Left forelimb (tissue), 1 donor: ENCODE measurements at regions not wholly inside any gene's neighbourhood (a gene's known extent, or its start where the extent isn't known, plus 50 kb on each side); places are given as distances from the start of the nearest gene placed in this dataset.
"Not testable (repeated sequence)": the region's sequence is repeated elsewhere in the genome, so short reads cannot be mapped to it uniquely, and the experiment has no call there.

Source experiments
- DNase-seq: peaks from one replicate; pipeline ENCODE4 v3.0.0-alpha.2; 2018; ENCODE audit warnings: low spot score

DNA sequence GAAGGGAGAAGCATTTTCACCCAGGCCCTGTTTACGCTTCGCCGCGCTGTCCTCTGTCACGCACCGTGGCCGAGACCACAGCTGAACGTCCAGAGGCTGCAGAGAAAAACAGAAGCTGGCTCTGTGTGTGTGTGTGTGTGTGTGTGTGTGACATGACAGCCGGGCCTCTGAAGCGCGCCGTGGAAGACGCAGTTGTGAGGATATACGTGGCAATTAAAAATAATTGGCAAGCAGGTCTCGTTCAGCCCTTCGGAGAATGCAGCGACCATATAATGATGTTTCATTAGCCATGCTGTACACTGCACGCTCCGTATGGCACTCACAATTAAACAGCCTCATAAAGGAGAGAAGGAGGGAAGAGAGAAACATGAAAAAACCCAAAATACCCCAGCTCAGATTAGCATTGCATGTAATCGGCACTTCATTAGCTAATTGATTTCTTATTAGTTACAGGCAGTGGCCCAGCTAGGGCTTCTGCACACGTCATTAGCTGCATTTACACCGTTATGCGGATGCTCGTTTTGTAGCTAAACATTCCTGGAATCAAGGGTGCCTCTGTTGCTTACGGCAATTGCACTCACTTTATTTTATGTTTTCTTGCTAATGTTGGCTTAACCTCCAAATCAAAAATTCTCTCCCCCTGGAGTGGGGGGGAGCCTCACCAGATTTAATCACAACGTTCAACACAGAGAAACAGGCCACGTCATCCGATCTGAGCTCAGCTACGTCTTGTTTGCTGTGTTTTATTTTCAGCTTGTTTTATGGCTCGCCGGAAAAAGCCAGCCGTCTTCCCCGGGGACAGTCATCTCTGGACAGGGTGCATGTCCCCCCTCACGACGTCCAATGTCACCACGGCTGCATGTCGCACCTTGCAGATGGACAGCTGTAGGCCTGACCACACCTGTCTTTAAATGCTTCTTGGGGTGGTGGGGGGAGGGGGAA, 74.6 kb upstream of the SHOX start:
- DNase-seq: no peak

DNA sequence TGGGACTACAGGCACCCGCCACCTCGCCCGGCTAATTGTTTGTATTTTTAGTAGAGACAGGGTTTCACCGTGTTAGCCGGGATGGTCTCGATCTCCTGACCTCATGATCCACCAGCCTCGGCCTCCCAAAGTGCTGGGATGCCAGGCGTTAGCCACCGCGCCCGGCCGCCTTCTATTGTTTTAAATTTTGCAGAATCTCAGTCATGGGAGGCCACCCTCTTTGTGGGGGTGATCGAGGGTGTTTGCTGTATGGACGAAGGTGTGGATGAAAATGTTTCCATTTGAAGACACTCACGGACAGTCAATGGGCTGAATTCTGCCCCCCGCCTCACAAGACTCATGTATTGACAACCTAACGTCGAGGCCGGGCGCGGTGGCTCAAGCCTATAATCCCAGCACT, 73.0 kb upstream of the SHOX start:
- DNase-seq: not testable (repeated sequence)

DNA sequence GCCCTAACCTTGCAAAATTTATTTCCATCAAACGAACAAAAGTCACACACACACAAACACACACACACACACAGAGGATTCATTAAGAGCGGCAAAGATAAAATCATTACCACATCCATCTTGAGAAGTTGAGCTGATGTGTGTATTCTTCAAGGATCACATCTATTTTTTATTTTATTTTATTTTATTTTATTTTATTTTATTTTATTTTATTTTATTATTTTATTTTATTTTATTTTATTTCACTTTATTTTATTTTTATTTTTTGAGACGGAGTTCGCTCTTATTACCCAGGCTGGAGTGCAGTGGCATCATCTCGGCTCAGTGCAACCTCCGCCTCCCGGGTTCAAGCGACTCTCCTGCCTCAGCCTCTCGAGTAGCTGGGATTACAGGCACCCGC, 71.3 kb upstream of the SHOX start:
- not testable (repeated sequence) for DNase-seq

DNA sequence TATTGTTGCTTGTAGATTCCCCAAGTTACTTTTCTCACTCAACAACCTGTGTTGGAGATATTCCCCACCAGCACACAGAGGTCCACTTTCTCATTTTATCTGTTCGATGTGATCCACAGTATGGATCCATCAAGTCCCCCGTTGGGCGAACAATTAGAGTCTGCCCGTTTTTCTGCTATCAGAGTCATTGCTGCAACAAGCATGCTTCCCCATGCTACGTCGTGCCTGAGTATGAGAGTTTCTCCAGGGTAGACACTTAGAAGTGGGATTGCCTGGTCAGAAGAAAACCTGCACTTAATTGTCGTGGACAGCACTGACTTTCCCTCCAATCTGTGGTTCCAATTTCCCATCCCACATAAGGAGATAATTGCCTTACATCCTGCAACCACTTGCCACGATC, 62.7 kb upstream of the SHOX start:
- DNase-seq: no peak

DNA sequence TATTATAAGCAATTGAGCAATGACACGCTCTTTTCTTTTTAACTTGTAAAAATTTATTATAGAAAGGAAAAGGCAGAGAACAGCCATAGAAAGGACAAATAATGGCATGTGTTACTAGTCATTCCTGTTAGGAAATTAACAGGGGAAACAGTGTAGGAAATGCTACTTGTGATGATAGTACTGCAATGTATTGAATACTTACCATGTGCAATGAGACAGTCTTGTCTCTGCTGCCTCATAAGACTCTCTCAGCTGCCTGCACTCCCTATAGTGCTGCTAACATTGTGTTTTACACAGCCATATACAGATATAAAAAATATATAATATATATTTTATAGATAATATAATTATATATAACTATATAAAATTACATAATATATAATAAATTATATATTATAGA, 62.3 kb upstream of the SHOX start:
- DNase-seq: no peak

DNA sequence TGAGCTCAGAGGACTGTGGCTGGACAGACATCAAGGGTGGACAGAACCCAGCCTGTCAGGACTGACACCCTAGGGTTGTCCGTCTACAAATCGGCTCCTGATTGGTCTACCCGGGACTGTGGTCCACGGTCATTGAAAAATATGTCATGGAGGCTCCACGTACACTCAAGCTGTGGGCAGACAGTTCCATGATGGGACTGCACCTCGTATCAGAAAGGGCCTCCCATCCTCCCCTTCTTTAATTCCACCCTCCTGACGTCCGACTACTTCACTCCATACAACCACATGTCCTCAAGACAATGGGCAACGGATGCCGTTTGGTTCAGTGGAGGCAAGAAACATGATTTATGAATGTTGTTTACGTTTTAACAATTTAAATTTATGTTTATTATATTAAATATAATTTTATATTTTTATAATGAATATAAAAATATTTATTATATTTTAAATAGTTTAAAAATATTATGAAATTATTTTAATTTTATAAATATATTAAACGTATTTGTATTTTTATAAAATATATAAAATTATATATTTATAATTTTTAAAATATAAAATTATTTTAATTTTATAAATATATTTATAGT, 58.0 kb upstream of the SHOX start:
- DNase-seq: no peak

DNA sequence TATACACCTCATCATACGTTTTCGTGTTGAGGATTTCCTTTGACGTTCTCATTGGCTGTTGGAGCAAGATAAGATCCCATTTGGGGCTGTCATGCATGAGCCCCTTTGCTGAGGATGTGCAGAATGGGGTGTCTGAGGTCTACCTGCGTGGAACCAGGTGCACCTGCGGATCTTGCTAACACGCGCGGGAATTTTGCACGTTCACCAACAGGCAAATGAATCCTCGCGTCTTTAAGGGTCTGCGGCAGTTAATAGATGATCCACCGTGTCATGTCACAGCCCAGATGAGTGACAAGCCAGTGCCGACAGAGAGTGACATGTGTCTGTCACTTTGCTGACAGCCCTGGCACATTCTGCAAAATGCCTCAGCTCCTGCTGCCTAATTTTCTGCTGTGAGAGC, 56.3 kb upstream of the SHOX start:
- DNase-seq: no peak

DNA sequence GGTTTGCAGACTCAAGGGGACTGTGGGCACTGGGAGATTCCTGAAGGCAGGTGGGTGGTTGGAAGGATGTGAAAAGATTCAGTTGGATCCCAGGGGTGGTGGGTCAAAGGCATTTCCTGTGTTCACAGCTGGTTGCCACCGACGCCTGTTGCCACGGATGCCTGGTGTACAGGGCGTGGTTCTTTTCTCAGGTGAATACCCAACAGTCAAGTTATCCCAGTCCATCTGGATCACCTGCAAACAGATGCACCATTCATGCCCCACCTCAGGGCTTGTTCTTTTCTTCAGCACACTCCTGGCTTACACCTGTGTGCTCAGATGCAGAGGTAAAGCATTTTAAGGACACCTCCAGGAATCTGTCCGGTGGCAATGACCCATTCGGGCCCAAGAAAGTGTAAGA, 55.8 kb upstream of the SHOX start:
- DNase-seq: no peak

DNA sequence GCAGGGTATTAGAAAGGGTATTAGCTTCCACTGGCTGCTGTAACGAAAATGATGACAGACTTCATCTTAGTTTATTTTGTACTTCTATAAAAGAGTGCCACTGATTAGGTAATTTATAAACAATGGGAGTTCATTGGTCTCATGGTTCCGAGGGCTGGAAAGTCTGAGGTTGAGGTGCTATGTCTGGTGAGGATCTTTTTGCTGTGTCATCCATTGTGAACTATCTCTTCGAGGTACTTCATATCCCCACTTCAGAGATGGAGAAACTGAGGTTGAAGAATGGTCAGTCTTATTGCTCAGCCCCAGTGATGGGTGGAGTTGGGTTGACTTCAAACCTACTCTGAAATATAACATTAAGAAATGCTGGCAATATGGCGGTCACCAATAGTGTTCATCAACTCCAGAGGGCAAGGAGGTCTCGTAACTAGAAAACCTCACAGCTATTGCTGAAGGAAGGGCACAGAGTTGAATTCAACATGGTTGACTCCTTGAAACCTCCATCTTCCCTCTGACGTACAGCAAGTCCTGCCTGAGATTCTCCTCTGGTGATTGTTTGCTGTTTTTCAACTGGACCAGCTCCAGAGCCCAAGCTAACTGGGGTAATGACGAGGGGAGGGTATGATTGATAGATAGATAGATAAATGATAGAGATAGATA, 53.6 kb upstream of the SHOX start:
- DNase-seq: no peak

DNA sequence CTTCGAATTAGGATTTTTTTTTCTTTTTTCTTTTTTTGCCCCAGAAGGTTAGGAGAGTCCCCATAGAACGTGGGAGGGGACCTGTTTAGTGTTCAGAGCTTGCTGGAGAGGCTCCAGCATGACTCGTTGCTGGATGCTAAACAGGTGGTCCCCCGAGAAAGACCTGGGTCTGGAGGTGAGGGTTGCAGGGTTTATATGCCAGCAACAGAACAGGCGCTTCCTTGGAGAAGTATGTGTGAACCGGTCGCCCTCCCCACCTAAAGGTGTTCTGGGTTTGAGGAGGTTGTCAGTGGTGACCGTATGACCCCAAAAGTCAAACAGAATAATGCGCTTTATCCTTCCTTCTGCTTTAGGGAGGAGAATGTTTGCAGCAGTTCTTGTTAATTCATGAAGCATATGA, 52.1 kb upstream of the SHOX start:
- DNase-seq: no peak

DNA sequence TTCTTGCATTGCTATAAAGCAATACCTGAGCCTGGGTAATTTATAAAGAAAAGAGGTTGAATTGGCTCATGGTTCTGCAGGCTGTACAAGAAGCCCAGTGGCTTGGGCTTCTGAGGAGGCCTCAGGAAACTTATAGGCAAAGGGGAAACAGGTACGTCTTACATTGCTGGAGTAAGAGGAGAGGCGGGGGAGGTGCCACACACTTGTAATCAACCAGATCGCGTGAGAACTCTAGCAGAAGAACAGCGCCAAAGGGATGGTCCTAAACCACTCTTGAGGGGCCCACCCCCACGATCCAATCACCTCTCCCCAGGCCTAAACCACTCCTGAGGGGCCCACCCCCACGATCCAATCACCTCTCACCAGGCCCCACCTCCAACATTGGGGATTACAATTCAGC, 50.6 kb upstream of the SHOX start:
- no peak for DNase-seq
